ENCODE measurements at regions not wholly inside any gene's neighbourhood (a gene's known extent, or its start where the extent isn't known, plus 50 kb on each side); places are given as distances from the start of the nearest gene placed in this dataset.

- TF ChIP-seq, protein P1, sequence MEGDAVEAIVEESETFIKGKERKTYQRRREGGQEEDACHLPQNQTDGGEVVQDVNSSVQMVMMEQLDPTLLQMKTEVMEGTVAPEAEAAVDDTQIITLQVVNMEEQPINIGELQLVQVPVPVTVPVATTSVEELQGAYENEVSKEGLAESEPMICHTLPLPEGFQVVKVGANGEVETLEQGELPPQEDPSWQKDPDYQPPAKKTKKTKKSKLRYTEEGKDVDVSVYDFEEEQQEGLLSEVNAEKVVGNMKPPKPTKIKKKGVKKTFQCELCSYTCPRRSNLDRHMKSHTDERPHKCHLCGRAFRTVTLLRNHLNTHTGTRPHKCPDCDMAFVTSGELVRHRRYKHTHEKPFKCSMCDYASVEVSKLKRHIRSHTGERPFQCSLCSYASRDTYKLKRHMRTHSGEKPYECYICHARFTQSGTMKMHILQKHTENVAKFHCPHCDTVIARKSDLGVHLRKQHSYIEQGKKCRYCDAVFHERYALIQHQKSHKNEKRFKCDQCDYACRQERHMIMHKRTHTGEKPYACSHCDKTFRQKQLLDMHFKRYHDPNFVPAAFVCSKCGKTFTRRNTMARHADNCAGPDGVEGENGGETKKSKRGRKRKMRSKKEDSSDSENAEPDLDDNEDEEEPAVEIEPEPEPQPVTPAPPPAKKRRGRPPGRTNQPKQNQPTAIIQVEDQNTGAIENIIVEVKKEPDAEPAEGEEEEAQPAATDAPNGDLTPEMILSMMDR (conservative IDR thresholded peaks at IDR 0.05; ENCODE audit: low read depth, low read length), result no peak
- H3K4me3 ChIP-seq (ENCODE audit: low read depth, low read length), result no peak overlapping the region
- peak; percentile 51 for DNase-seq (ENCODE audit: low read depth)
Observed at GRCh38 chr5:54832858-54833257, 152.5 kb downstream of the ESM1 start.

DNA sequence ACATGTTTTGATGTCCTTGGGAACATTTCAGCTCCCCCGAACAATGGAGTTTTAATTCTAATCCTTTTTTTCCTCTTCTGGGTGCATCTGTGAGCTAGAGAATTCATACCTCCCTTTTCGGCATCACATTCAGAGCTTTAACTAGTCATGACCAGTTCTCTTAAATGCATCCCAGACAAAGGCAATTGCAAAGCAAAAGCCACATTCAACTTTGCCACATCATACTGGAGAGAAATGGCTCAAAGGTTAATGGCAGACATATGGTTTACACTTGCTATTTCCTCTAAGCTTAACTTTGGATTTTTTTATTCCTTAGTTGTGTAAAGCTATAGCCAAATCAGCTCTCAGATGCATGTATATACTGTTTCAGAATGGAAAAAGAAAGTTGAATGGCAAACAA, 153.3 kb downstream of the ESM1 start:
- peak; percentile 35 for DNase-seq (ENCODE audit: low read depth)
- no peak overlapping the region for H3K4me3 ChIP-seq (ENCODE audit: low read depth, low read length)
- TF ChIP-seq, protein P1 (conservative IDR thresholded peaks at IDR 0.05; ENCODE audit: low read depth, low read length), result no peak

- H3K4me3 ChIP-seq (ENCODE audit: low read depth, low read length), result no peak overlapping the region
- TF ChIP-seq, protein P1 (conservative IDR thresholded peaks at IDR 0.05; ENCODE audit: low read depth, low read length), result no peak
- no peak for DNase-seq (ENCODE audit: low read depth)
Observed at GRCh38 chr5:54831233-54831632, 154.2 kb downstream of the ESM1 start.

DNA sequence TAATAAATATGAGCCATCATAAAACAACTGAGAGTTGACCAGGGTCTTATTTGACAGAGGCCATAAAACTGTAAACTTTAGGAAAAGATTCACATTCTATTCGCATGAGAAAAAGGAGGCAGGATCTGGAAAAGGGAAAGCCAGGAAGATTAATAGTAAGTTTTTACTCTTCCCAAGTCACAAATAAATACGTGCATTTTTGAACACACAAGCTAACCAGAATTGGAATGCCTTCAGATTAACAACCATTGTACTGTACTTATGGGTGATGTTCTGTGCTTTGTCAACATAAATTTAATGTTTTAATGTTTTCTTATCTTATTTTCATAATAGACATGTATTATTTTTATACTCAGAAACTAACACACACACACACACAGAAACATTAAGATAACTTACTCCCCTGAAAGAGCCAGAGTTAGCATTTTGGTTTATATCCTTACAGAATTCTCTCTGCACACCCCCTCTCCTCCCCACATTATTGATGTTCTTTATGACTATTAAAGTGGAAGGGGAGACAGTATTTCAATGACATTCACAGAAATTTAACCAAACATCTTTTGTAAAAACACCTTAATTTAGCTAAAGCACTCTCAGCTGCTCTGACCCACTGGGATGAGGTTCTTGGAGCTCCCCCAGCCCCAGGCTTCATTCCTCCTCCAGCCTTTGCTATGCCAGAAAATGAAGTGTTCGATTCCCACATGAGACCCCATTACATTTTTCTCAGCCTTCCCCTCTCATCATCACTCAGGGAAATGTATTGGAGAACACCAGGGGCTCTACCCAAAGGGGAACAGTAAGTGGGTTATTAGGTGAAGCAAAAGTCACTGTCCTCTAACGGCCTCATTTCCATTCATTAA, 155.5 kb downstream of the ESM1 start:
- DNase-seq (ENCODE audit: low read depth), result no peak
- TF ChIP-seq, protein P1 (conservative IDR thresholded peaks at IDR 0.05; ENCODE audit: low read depth, low read length), result no peak
- no peak overlapping the region for H3K4me3 ChIP-seq (ENCODE audit: low read depth, low read length)

- no peak overlapping the region for H3K4me3 ChIP-seq (ENCODE audit: low read depth, low read length)
- TF ChIP-seq, protein P1 (conservative IDR thresholded peaks at IDR 0.05; ENCODE audit: low read depth, low read length), result no peak
- DNase-seq (ENCODE audit: low read depth), result no peak
Observed at GRCh38 chr5:54829102-54829501, 156.3 kb downstream of the ESM1 start.

DNA sequence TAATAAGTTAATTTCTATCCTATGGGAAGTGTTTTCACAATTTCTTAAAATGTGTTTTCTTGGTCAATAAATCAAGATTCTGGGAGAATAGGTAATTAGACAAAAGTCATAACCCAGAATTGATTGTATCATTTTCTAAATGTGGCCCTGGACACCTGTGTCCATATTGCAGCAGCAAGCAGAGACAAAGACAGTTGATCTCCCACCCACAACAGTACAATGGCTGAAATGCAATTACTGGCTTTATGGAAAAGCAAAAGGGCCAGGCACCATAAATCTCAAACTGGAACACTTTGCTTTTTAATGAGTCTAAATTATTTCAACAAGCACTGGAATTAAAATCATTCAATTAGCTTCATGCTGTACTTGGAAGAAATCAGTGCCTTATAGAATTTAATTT, 157.2 kb downstream of the ESM1 start:
- DNase-seq (ENCODE audit: low read depth), result no peak
- H3K4me3 ChIP-seq (ENCODE audit: low read depth, low read length), result no peak overlapping the region
- TF ChIP-seq, protein P1 (conservative IDR thresholded peaks at IDR 0.05; ENCODE audit: low read depth, low read length), result no peak

DNA sequence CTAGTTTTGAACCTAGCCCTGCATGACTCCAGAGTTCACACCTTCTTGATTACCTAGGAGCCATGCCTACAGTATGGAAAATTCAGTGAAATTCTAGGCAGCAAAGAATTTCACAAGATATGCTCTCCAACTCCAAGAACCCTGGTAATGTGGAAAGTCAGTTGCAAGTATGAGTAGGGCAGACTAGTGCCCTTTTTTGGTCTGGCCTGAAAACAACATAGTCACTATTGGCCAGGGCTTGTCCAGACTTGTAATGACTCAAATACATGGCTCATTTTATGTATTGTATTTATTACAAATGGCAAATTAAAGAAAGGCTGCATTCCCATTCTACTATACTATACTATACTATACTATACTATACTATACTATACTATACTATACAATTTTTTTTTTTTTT, 160.4 kb downstream of the ESM1 start:
- TF ChIP-seq, protein P1 (conservative IDR thresholded peaks at IDR 0.05; ENCODE audit: low read depth, low read length), result no peak
- peak; percentile 69 for DNase-seq (ENCODE audit: low read depth)
- H3K4me3 ChIP-seq (ENCODE audit: low read depth, low read length), result no peak overlapping the region

Measured in choroid plexus epithelial cell (primary cell).